Choroid plexus epithelial cell (primary cell): ENCODE measurements at regions not wholly inside any gene's neighbourhood (a gene's known extent, or its start where the extent isn't known, plus 50 kb on each side); places are given as distances from the start of the nearest gene placed in this dataset.
A peak's percentile ranks its signal among the peaks of the same experiment; 100 is the strongest.

Experiments
- DNase-seq: peaks from one replicate; pipeline ENCODE4 v3.0.0-alpha.2; 2010; ENCODE audit warnings: low read depth
- H3K4me3 ChIP-seq: 2 replicates; pipeline ENCODE4 v1.5.1; 2011; ENCODE audit warnings: low read depth, mild to moderate bottlenecking, control low read depth, low read length, moderate library complexity
- TF ChIP-seq, protein P1 (sequence below): conservative IDR thresholded peaks from 2 replicates; pipeline ENCODE4 v1.5.1; 2011; ENCODE audit warnings: low read depth, mild to moderate bottlenecking, control low read depth, inconsistent platforms, low read length, moderate library complexity

DNA sequence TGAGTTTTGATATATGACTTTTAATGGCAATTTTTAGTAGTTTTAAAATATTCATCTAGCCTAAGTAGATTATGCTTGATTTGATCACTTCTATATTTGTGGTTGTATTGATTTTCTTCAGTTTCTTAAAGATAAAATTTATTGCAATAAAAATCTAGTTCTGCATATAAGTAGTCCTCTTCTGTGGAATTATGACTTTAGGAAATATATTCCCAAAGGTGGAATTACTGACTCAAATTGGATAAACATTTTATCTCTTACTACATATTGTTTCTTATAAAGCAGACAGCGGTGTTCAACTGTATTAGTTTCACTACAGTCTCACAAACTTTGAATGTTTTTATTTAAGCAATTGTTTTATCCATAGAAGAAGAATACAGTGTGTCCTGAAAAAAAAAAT lies 883.0 kb upstream of the SEMA6A start:
- TF ChIP-seq, protein P1, sequence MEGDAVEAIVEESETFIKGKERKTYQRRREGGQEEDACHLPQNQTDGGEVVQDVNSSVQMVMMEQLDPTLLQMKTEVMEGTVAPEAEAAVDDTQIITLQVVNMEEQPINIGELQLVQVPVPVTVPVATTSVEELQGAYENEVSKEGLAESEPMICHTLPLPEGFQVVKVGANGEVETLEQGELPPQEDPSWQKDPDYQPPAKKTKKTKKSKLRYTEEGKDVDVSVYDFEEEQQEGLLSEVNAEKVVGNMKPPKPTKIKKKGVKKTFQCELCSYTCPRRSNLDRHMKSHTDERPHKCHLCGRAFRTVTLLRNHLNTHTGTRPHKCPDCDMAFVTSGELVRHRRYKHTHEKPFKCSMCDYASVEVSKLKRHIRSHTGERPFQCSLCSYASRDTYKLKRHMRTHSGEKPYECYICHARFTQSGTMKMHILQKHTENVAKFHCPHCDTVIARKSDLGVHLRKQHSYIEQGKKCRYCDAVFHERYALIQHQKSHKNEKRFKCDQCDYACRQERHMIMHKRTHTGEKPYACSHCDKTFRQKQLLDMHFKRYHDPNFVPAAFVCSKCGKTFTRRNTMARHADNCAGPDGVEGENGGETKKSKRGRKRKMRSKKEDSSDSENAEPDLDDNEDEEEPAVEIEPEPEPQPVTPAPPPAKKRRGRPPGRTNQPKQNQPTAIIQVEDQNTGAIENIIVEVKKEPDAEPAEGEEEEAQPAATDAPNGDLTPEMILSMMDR: no peak
- H3K4me3 ChIP-seq: no peak overlapping the region
- DNase-seq: no peak

DNA sequence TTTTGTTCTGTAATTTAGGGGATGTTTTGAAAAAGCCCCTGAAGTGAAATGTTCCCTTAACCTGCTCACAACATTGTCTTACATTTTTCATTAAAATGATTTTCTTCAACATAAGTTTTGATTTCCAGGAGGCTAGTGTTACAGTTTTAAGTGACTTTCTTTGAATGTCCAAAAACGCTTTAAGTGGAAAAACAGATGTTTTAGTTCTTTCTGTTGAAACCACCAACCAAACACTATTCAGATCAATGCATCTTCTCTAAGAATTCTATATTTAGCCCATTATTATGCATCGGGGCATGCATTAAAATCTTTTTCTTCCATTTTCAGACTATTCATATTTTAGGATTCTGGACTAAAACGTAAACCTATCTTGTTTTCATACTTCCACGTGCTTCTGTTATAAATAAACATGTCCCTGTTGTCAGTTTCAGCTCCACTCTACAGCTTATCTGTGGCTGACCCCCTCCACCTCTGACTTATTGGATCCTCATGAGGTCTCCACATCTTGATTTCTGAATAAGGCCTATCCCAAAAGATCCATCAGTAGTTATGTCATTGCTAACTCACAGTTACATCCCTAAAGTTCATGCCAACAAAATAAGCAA lies 882.3 kb upstream of the SEMA6A start:
- TF ChIP-seq, protein P1: no peak
- no peak for DNase-seq

DNA sequence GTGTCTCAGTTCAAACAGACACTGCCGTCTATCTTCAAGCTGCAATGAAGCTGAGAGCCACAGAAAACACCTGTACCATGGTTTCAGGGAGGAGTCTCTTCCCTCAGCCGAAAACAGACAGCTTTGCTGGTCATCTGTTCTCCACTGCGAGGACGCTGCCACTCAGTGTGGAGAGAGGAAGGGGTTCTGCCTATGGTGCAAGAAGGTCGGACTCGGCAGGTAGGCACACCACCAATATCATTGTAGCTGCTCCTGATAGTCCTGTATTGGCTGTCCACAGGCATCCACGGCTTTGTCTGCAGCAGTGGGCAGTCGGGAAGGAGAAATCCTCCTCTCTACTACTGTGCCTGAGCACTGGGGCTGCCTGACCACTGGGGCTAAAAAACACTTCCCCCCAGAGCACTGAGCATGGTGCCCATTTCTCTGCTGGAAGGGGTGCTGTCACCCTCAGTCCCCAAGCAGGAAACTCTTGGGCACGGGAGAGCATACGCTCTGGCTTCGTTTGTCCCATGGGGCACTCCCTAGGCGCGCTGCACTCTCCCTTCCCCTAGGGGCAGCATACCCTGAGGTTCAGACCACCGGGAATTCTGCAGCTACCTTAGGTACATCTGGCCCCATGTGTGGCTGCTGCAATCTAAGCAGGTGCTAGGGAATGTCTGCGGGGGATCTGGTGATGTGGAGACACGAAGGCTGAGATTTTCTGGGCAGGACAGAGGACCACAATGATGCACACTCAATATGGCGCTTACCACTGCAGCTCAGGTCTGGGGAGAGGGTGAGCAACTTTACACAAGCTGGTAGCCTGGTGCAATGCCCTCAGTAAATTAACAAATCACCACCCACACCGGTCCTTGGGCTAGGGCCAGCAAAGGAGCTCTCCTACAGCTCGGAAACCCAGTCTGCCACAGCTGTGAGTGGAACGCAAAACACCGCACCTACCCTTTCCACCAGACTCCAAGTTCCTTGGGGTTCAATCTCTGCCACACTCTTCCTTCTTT lies 880.9 kb upstream of the SEMA6A start:
- TF ChIP-seq, protein P1: peak; percentile 25
- no peak for DNase-seq
- H3K4me3 ChIP-seq: no peak overlapping the region

More for the DNA sequence above, 882.3 kb upstream of the SEMA6A start:
- no peak overlapping the region for H3K4me3 ChIP-seq

DNA sequence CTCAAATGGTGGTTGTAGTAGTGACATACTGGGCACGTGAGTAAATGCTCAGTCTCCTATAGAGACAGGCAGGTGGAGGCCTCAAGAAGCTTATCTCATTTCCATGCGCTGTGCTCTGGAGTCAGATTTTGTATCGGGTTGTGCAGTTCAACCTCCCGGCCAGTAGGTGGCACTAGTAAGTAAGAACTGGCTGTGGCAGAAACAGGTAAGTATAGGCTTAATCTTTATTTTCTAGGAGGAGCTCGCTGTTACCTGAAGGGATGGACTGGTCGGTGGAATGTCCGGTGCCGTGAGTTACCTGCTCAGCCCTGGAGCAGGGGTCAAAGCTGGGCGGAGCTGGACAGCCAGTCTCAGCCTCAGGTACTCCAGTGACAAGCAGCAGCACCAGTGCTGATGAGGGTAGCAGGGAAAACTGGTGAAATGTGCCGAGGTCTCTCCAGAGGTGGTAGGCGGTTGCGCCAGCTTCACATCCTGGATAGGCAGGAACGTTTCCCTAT lies 880.1 kb upstream of the SEMA6A start:
- DNase-seq: peak; percentile 17
- H3K4me3 ChIP-seq: no peak overlapping the region
- TF ChIP-seq, protein P1: peak; percentile 61

DNA sequence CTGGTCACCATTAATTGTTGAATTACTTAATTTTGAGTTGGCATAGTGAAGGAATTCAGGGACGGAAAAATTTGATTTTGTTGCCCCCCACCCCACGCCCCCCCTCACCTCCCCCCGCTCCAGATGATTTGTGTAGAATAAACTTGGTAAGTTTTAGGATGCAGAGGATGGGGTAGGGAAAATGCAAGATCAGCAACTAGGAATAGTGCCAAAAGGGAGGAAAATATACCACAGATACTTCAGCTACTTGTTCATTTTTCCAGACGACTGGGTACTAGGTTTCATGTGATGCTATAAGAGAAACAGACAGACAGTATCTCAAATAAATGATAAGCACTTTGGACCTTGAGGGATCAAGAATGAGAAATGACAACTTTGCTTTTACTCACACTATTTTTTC lies 862.2 kb upstream of the SEMA6A start:
- H3K4me3 ChIP-seq: no peak overlapping the region
- TF ChIP-seq, protein P1: no peak
- DNase-seq: no peak

DNA sequence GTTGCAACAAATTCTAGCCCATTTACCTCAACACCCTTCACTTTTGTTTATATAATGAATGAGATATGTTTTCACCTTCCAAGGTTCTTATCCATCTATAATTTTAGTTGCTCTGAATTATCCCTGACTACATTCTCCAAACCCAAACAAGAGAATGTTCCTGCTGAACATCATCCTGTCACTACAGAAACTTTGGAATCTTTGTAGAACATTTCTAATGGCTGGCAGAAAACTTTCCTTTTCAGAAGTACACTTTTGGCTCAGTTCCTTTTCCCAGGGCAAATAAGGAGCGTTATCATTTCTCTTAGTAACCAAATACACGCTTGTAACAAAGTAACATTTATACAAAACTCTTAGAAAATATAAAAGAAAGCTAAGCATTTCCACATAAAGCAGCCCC lies 860.6 kb upstream of the SEMA6A start:
- no peak overlapping the region for H3K4me3 ChIP-seq
- TF ChIP-seq, protein P1: no peak
- DNase-seq: no peak
